Endothelial cell (in vitro differentiated cells): ENCODE measurements at regions not wholly inside any gene's neighbourhood (a gene's known extent, or its start where the extent isn't known, plus 50 kb on each side); places are given as distances from the start of the nearest gene placed in this dataset.

Experiments used
- DNase-seq: peaks from one replicate; pipeline ENCODE4 v3.0.0; 2021; ENCODE audit warnings: low spot score
- H3K27ac Mint-ChIP-seq: one replicate; pipeline ENCODE4 v1.8.0; 2021; ENCODE audit warnings: mixed read lengths, inconsistent platforms; ENCODE audit not compliant: unreplicated experiment
- H3K27me3 Mint-ChIP-seq: one replicate; pipeline ENCODE4 v1.8.0; 2021; ENCODE audit warnings: mild to moderate bottlenecking, moderate library complexity, mixed read lengths, inconsistent platforms; ENCODE audit not compliant: unreplicated experiment
- H3K36me3 Mint-ChIP-seq: one replicate; pipeline ENCODE4 v1.8.0; 2021; ENCODE audit warnings: mild to moderate bottlenecking, low read depth, mixed read lengths, inconsistent platforms; ENCODE audit not compliant: unreplicated experiment
- H3K4me1 Mint-ChIP-seq: one replicate; pipeline ENCODE4 v1.8.0; 2021; ENCODE audit warnings: mild to moderate bottlenecking, mixed read lengths, inconsistent platforms; ENCODE audit not compliant: unreplicated experiment
- H3K4me3 Mint-ChIP-seq: one replicate; pipeline ENCODE4 v1.8.0; 2021; ENCODE audit warnings: mild to moderate bottlenecking, mixed read lengths, inconsistent platforms; ENCODE audit not compliant: unreplicated experiment
- H3K9me3 Mint-ChIP-seq: one replicate; pipeline ENCODE4 v1.8.0; 2021; ENCODE audit warnings: mixed read lengths, inconsistent platforms; ENCODE audit not compliant: unreplicated experiment
- CTCF ChIP-seq: fragments of 200-600 bp; sonication (generic); IDR thresholded peaks from one replicate; pipeline ENCODE4 v1.5.0; 2021; ENCODE audit warnings: antibody characterized with exemption; ENCODE audit not compliant: unreplicated experiment

DNA sequence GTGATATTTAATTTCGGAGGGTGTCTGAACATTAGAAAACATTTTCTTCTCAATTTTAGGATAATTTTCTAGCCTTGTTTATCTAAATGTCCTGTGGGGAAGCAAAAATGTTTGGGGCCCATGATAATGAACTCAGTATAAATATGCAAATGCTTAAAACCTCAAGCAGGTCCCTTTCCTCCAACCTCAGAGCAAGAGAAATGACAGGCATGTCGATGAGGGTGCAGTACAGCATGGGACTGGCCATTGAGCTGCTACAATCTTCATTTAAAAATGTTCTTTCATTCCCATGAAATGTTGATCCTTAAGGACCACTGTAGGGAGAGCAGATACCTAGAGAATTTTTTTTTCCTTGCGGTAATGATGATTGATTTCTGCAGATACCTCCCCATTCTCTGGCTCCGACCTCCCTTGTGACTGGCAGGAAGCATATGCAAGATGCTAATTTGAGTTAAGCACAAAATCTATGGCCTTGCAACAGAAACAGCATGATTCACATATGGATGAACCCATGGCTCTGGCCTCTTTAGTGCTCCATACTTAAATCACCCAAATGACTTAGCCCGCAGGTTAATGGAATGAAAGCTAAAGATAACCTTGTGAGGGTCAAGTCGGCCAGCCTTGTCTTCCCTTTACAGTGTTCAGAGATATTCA, 243.3 kb downstream of the SOX4 start:
- H3K9me3 Mint-ChIP-seq: no peaks in the 10 kb centered on the region
- H3K36me3 Mint-ChIP-seq: peaks cover 13% of the 10 kb centered on the region
- no peak for DNase-seq
- H3K27ac Mint-ChIP-seq: no peak overlapping the region
- H3K4me3 Mint-ChIP-seq: no peak overlapping the region
- H3K27me3 Mint-ChIP-seq: no peaks in the 10 kb centered on the region
- peaks cover 50% of the 10 kb centered on the region for H3K4me1 Mint-ChIP-seq
- no peak for TF ChIP-seq CTCF

DNA sequence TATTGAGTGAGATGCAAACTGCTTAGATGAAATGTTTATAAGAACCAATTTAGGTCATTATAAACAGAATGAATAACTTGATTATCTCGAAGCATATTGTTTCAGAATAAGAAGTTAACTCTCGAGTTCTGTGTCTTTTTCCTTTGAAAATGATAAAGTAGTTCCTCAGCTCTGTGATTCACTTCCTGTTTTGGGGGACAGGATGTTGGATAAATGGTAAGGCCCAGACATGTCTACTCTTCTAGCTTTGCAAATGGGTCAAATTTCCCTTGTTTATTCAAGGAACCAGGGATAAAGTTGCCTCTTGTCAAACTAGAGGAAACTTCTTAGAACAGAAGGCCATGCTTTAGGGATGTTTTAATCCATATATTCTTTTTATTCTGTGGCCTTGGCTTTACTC, 246.9 kb downstream of the SOX4 start:
- H3K36me3 Mint-ChIP-seq: peaks cover 4% of the 10 kb centered on the region
- H3K4me3 Mint-ChIP-seq: no peak overlapping the region
- H3K9me3 Mint-ChIP-seq: no peaks in the 10 kb centered on the region
- no peak for TF ChIP-seq CTCF
- peaks cover 3% of the 10 kb centered on the region for H3K27me3 Mint-ChIP-seq
- H3K27ac Mint-ChIP-seq: peak overlapping the region; percentile 72
- peaks cover 70% of the 10 kb centered on the region for H3K4me1 Mint-ChIP-seq
- no peak for DNase-seq

DNA sequence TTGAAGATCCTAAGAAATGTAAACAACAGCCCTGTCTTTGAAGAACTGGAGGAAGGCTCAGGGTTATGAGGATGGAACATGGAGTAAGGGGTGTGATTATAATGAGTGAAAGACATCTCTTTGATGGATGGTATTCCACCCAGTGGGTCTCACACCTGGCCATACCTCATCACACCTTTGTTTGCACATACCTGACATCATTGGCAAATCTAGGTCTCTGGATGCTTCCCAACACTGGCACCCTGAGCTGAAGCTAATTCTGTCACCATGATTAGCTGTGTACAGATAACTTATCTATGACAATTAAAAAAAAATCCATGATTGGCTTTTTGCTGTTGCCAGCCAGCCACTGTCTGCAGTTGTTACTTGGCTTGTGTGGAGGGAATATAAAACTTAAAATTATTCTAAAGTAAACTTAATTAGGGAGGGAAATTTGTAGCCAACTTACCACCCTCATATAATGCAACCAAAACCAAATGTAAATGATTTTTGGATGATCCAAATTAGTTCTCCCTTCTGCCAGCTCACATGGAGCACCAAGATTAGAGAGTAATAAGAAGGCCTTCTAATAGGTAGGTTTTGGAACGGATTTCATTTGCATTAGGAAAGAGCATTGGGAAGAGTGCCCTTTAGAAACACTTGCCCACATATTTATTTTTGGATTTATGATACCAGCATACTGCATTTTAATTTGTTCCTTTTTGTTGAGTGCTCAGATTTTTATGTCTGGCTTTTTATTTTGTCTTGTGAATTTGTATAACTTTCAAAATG, 249.5 kb downstream of the SOX4 start:
- H3K27ac Mint-ChIP-seq: peak overlapping the region; percentile 97
- no peaks in the 10 kb centered on the region for H3K9me3 Mint-ChIP-seq
- H3K4me3 Mint-ChIP-seq: no peak overlapping the region
- H3K4me1 Mint-ChIP-seq: peaks cover 77% of the 10 kb centered on the region
- H3K27me3 Mint-ChIP-seq: peaks cover 3% of the 10 kb centered on the region
- DNase-seq: no peak
- TF ChIP-seq CTCF: no peak
- H3K36me3 Mint-ChIP-seq: peaks cover 5% of the 10 kb centered on the region

GRCh38 chr6:21844120-21844917, 250.8 kb downstream of the SOX4 start:
- Mint-ChIP-seq H3K4me3 (no peak overlapping the region), H3K27me3 (peaks cover 3% of the 10 kb centered on the region), H3K36me3 (peaks cover 13% of the 10 kb centered on the region), H3K9me3 (no peaks in the 10 kb centered on the region), H3K27ac (peak overlapping the region; percentile 97), H3K4me1 (peaks cover 86% of the 10 kb centered on the region)
- DNase-seq: no peak
- no peak for TF ChIP-seq CTCF
